ENCODE measurements at regions not wholly inside any gene's neighbourhood (a gene's known extent, or its start where the extent isn't known, plus 50 kb on each side); places are given as distances from the start of the nearest gene placed in this dataset.
"Not testable (repeated sequence)": the region's sequence is repeated elsewhere in the genome, so short reads cannot be mapped to it uniquely, and the experiment has no call there.

DNA sequence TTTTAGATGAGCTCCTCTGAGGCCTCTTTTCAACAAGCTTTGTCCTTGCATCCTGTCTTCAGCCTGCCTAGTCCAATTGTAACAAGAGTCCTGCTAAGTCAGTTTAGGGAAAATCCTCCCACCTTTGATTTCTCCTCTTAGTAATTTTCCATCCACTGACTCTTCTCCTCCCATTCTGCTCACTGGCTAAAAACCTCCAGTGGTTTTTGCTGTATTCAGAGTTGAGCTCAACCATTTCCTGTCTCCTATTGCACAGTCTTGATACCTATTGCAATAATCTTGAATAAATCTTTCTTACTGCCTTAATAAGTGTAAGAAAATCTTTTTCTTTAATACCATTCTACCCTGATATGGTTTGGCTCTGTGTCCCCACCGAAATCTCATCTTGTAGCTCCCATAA lies 117.8 kb upstream of the ENPP6 start:
- DNase-seq, result no peak

DNA sequence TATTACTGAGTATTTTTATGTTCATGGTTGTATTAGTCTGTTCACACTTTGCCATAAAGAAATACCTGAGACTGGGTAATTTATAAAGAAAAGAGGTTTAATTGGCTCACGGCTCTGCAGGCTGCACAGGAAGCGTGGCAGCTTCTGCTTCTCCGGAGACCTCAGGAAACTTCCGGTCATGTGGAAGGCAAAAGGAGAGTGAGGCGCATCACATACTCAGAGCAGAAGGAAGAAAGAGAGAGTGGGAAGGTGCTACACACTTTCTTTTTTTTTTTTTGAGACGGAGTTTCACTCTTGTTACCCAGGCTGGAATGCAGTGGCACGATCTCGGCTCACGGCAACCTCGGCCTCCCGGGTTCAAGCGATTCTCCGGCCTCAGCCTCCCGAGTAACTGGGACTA lies 115.8 kb upstream of the ENPP6 start:
- not testable (repeated sequence) for DNase-seq

DNA sequence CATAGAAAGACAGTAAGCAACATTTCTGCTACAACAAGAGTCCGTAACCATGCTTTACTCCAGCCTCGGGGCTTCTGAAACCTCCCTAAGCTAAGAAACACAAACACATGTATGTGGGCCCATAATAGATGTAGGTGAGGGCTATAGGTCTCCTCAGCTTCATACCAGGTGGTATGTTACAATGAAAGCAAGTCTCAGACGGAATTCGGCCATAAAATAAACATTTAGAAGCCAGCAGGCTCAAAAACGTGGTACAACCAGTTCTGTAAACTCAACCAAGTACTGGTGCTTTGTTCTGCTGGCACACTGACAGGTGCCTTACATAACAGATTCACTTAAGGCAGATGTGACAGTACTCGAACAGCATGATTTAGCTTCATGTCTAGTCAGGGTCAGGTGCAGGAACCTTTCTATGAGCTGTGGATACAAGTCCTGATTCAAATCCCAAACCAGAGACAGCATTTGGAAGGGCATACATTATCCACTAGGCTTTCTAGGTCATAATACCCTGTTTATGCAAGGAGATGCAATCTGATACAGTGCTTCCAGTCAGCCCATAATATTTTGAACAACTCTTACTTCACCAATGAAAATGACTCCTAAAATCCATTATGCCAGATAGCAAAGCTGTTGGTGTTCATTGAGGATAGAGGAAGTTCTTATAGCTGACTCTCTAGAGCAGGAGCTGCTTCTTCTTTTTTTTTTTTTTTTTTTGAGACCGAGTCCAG lies 113.8 kb upstream of the ENPP6 start:
- no peak for DNase-seq

DNA sequence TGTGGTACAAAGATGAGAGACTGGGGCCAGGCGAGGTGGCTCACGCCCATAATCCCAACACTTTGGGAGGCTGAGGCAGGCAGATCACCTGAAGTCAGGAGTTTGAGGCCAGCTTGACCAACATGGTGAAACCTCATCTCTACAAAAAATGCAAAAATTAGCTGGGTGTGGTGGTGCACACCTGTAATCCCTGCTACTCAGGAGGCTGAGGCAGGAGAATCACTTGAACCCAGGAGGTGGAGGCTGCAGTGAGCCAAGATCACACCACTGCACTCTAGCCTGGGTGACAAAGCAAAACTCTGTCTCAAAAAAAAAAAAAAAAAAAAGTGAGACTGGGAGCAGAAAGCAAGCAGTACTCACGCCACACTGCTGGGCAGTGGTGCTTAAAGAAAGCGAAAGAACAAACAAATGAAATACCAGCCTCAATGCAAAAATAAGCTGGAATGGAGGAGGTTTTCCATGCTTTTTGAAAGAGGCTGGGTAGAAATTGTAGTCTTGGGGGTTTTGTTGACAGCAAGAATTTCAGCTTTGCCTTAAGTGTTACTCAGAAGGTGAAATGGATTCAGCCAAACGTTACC lies 112.9 kb upstream of the ENPP6 start:
- DNase-seq, result not testable (repeated sequence)

DNA sequence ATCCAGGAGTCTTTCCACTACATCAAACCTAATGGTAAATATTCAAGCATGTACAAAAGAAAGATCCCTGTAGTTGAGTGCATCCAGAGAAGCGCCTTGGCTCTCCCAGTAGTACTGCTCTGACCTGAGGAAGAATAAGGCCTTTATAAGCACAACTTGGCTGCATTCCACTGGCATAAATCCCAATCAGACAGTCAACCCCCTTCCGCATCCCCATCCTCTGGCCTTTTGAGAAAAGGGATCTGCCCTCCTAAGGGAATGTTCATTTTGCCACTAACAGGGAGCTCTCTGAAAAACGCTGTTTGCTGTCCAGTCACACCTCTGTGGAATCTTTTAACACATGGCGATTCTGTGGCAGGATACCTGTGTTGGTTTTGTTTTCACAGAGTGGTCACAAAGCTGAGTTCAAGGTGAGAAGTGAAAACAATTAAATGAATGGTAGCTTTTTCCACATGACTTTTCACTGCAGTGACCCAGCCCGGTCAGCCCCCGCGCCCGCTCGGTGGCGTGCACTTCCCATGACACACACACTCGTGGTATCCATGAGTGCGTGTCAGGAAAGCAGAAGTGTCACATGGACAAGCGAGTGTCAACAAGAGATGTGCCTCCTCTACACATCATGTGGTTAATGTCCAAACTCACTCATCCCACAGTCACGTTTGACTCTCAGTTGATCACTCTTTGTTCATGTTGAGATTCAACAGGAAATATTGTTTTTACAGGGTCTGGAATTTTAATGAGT lies 112.2 kb upstream of the ENPP6 start:
- no peak for DNase-seq

DNA sequence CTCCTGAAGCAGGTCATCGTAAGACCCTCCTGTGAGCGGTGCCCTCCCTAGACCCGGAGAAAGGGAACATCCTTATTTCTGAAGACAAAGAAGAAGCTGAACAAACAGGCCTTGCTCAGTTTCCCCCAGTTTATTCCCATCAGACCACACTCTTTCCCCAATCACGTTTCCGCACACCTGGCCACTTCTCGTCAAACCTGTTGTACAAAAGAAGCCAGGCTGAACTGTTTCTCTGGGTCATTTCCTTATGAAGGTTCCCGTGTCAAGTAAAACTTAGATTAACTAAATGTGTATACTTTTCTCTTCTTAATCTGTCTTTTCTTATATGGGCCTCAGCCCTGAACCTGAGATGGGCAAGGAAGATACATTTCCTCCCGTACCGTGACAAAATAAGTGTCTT lies 111.6 kb upstream of the ENPP6 start:
- DNase-seq, result no peak

DNA sequence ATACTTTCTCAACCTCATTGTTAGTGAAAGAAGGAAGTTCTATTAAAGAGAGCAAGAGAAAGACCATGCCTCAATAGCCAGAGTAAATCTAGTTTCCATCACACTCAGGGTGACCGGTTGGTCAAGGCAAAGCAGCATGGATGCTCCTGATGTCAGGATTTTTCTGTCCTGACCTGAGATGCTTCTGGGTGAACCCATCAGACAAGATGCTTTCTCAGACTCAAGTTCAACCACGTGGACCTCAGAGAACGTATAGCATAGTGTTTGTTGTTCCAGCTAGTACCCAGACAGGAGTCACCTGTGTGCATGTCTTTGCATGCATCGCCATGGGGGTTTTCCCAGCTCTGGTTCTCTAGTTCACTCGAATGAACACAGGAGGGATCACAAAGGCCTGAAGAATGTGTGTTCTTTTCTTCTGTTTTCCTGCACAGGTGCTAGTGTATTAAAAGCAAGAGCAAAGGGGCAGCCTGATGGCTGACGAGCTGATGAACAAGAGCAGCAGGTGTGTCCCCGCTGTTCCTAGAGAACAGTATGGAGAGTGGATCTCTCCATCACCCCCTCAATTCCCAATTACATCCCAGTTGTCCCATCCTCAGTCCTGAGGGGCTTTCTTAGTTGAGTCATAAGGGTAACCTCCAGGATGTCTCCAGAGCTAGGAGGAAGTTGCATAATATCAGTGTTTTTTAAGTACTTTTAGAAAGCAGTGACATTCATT lies 110.5 kb upstream of the ENPP6 start:
- peak in 1 of 2 donors; percentile 11 for DNase-seq

DNA sequence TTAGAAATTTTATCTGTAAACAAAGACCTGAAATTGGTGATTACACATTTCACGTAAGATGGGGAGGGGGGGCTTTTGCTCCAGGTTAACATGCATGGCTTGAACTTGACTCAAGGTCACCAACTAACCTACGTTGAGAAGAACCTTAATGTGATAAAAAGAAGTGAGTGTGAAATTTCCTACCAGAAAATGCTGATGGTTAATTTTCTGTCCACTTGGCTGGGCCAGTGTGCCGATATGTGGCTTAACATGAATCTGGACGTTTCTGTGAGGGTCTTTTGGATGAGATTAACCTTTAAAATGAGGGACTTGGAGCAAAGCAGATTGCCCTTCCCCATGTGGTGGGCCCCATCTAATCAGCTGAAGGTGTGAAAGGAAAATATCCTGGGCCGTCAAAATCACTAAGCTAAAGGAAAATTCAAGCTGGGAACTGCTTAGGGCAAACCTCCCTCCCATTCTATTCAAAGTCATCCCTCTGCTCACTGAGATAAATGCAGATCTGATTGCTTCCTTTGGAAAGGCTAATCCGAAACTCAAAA lies 107.3 kb upstream of the ENPP6 start:
- DNase-seq, result no peak

DNA sequence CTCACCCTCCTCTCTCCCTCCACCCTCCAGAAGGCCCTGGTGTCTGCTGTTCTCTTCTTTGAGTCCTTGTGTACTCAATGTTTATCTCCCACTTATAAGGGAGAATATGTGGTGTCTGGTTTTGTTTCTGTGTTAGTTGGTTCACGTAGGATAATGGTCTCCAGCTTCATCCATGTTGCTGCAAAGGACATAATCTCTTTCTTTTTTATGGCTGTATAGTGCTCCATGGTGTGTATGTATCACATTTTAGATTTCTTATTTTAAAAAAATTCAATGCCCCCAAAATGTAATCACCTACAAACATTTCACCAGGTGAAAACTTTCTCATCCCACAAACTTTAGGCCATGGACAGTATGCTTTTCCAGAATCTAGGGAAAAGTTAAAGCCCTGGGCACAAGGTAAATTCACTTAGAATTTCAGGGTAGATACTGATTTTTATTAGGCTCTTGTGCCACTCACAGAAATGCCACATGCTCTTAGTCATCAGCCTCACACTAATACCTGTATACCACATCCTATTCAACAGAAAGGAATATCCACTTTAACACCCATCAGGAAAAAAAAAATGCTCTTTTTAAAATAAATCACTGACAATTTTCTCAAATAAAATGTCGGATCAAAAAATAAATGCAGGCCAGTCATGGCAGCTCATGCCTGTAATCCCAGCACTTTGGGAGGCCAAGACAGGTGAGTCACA lies 104.8 kb upstream of the ENPP6 start:
- DNase-seq, result no peak

DNA sequence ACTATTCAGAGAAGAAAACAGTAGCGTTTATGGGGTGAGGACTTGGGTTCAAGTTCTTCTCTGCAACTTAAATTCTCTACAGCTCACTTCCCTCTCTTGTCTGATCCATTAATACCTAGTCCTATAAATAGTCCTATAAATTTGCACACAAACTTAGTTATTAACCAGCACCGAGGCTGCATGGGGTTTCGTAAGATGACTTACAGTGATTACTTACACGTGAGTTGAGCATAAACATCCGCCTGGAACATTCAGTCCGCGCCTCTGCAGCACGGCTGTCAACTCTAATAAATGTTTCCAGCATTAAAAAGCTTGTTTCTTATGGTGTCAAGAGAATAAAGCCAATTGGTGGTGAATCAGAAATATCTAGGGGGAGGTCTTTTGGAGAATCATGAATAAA lies 103.0 kb upstream of the ENPP6 start:
- no peak for DNase-seq

DNA sequence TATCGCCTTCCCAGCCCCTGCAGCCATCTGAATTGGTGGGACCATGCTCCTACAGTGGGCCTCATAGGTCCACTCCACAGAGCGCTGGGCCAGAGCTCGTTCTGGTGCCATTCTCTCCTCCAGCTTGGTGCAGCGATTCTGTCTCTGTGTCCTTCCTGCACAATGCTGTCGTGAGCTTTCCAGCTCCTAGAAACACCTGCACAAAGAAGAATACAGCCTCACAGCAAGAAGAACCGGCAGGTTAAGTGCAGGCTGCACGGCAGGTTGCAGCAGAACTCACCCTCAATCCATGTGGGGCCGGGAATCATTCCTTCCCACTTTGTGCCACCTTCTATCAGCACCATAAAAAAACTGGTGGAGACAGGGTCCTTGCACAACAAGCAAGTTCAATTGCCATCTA lies 101.2 kb upstream of the ENPP6 start:
- no peak for DNase-seq

DNA sequence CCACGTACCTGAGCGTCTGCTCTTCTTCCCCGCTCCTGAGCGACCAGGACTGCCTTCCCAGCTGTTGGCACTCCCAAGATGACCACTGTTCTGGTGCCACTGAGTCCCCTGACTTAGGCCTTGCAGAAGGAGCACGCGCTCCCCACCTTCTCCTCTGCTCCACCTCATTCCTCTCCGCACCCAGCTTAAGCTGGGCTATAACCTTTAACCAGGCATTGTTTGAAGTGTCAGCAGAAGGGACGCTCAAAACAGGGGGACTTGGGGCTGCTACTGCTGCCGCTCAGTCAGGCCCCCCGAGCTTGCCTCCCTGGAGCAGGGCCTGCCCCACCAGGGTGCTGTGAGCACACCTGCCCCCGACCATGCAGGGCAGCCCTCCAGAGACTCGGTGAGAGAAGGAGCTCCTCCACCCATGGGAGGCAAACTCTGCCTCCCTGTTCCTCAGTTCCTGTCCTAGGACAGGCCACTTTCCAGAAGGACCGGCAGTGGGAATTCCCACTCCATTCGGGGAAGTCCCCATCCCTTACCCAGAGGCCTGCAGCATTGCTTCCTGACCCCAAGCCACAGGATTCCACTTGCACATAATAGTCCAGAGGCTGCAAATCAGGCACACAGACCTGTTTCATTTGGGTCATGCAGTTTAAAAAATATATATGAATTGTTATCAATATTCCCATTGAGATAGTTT lies 99.7 kb upstream of the ENPP6 start:
- no peak for DNase-seq

DNA sequence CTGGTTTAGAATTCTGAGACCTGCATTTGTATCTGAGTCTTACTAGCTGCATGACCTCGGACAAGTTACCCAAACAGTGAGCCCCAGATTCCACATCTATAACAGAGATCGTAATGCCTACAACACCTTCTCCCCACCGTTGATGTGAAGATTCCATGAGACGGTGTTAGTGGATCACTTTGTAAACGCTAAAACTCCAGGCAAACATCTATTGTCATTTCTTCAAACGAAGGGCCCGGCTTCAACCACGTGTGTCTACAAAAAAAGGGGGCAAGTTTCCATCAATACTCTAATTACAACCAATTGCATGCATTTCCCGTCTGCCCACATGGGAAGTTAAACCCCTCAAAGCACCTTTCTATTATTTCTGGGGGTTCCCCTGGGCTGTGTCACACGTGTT lies 99.1 kb upstream of the ENPP6 start:
- no peak for DNase-seq

DNA sequence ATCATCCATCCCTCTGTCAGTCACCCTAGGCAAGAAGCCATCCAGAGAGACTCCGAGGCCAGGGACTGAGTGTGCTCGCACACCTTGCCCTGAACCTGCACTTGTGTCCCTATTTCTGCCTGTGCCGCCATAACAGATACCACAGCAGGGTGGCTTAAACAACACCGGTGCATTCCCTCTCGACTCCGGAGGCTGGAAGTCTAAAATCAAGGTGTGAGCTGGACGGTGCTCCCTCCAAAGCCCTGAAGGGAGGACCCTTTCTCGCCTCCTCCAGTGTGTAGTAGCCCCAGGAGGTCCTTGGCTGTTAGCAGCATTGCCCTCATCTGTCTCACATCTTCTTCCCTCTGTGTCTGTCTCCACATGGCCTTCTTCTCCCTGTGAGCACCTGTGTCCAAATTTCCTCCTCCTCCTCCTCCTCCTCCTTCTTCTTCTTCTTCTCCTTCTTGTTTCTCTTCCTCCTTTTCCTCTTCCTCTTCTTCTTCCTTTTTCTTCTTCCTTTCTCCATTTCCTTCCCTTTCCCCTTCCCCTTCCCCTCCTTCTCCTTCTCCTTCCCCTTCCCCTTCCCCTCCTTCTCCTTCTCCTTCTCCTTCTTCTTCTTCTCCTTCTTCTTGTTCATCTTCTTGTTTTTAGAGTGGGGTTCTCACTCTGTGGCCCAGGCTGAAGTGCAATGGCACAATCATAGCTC lies 98.1 kb upstream of the ENPP6 start:
- DNase-seq, result no peak

DNA sequence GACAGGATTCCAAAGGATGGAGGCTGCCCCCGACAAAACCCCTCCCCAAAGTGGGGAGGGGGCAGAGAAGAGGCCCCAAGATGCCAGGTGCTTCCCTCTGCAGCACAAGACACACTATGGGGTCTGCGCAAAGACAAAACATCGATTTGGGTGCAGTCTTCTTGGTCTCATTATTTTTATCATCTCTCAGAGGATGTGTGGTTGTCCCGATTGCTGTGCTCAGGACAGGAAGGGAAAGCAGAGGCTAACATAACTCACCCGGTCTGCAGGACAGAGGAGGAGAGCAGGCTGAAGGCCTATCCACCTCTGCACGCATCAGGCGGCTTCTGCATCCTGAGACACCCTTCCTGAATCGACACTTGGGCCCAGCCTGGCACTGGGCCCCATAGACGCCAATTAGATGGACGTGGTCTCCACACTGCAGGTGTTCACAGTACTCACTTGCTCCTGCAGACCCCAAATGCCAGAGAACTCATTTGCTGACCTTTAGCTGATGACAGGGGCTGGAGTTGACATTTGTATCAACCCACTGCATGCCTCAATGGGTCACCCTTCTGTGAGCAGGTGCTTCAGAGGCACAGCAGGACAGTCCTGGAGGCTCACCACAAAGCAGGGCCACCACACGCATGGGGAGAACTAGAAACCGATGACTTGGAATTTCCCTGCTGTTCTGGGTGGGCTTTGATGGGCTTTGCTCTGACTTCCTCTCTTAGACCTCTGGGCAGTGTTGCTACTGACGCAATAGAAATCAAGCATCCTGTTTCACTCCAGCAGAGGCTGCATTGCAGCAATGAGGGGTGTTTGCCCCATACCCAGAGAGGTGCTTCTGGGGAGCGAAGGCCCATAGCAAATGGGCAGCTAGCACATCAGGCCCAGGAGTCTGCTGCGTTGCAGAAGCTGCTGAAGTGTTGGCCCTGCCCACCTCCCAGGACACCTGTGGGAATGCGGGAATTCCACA lies 96.3 kb upstream of the ENPP6 start:
- no peak for DNase-seq

DNA sequence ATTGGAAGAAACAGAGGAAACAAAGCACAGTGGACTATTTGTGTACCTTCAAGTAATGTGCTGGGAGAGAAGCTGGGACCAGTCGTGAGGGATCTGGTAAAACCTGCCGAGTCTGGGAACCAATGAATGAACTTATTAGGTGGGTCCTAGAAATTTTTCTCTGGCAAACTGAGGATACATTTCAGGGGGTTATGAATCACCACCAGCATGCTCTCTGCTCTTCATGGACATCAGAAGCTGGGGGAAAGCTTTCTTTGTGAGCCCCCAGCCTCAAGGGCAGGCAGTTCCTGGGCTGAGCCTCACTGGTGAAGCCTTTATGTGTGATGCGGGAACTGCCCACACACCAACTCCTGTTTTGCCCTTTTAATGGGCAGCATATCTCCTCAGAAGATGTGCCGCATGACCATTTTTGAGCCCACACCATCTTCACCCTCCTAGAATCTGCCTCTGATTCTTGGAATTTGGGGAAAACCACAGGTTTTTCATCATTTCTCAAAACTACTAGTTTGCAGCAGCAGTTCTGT lies 95.4 kb upstream of the ENPP6 start:
- no peak for DNase-seq

DNA sequence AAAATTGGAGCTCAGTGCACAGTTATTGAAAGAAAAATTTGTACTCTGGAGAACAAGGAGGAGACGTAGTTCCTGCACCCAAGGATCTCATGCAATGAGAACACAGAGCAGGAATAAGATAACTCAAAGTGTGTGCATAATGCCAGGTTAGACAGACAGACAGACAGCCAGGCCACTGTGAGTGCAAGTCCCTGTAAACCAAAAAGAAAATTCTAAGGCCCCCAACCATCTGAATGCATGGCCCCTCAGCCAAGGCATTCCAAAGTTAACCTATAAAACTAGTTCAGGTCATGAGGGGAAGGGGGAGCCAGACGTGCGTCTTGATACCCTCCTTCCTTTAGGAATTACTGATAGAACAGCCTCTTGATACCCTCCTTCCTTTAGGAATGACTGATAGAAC lies 94.5 kb upstream of the ENPP6 start:
- no peak for DNase-seq

DNA sequence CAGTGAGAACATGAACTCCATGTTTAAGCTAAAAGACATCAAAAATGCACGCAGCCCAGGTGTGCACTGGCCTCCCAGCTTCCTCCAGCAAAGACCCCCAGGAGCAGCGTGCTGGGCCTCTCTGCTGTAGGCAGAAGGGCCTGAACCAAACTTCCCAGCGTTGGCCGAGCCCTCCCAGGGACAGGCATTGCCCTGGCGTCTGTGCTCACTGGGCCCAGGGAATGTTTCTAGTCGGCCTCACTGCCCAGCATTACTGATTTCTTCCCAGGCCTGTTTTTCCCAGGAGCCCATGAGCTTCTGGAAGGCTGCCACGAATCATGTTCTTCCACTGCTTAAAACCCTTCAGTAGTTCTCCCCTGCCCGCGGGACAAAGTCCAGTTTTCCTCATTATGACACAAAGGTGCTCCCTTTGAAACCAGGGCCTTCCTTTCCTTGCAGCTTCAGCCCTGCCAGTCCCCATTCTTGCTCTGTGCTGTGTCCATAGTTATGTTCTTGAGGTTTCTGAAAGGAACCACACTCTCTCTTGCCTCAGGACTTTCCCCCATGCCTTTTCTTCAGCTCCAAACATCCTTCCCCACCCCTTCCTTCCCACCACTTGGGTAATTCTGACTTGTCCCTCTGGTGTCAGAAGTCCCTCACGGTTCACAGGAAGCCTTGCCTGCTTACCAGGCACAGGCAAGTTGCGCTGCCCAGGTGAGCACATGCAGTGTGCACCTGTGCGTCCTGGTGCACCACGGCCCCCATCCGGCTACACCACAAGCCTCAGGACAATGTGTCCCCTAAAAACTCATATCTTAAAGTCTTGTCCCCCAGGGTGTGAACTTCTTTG lies 93.4 kb upstream of the ENPP6 start:
- DNase-seq, result no peak

DNA sequence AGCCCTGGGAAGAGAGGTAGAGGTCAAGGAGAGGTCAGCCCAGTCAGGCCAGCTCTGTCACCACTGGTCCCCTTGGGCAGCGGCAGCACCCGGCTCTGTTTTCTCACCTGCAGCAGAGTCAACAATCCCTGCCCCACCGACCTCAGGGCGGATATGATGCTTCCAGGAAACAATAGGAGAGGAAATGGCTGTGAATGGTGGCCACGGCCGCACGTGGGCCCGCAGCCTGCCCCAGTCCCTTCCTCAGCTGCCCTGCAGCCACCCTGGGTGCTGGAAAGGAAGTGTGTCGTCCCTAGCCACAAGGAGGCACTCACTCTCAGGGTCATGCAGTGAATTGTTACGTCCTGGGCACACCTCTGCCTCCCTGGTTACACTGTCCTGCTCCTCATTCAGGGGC lies 92.5 kb upstream of the ENPP6 start:
- DNase-seq, result peak; percentile 25 to 40

All from activated CD4-positive, alpha-beta T cell treated with anti-CD3 and anti-CD28 coated beads for 4 hours (primary cell).